ENCODE measurements at regions not wholly inside any gene's neighbourhood (a gene's known extent, or its start where the extent isn't known, plus 50 kb on each side); places are given as distances from the start of the nearest gene placed in this dataset.
A peak's percentile ranks its signal among the peaks of the same experiment; 100 is the strongest.

GRCh38 chr11:112776834-112777233, 184.4 kb upstream of the NCAM1 start:
- intact Hi-C loops (cut with DNase I): no loop called here
- DNase-seq (ENCODE audit: low spot score): no peak

GRCh38 chr11:112777283-112777751, 183.9 kb upstream of the NCAM1 start:
- intact Hi-C loops (cut with DNase I): no loop called here
- DNase-seq (ENCODE audit: low spot score): no peak

GRCh38 chr11:112778091-112778876, 182.9 kb upstream of the NCAM1 start:
- intact Hi-C loops (cut with DNase I): no loop called here
- no peak for DNase-seq (ENCODE audit: low spot score)

GRCh38 chr11:112778877-112779266, 182.3 kb upstream of the NCAM1 start:
- no peak for DNase-seq (ENCODE audit: low spot score)
- intact Hi-C loops (cut with DNase I): no loop called here

GRCh38 chr11:112780351-112781087, 180.7 kb upstream of the NCAM1 start:
- intact Hi-C loops (cut with DNase I): no loop called here
- DNase-seq (ENCODE audit: low spot score): no peak

- DNase-seq (ENCODE audit: low spot score): no peak
- intact Hi-C loops (cut with DNase I): no loop called here
These were observed 177.3 kb upstream of the NCAM1 start for GRCh38 chr11:112783945-112784322.

GRCh38 chr11:112784323-112785073, 176.7 kb upstream of the NCAM1 start:
- intact Hi-C loops (cut with DNase I): no loop called here
- peak; percentile 85 for DNase-seq (ENCODE audit: low spot score)

- no peak for DNase-seq (ENCODE audit: low spot score)
- intact Hi-C loops (cut with DNase I): no loop called here
These were observed 176.1 kb upstream of the NCAM1 start for GRCh38 chr11:112785149-112785548.

- intact Hi-C loops (cut with DNase I): no loop called here
These were observed 175.5 kb upstream of the NCAM1 start for GRCh38 chr11:112785719-112786118.

GRCh38 chr11:112786196-112786595, 175.0 kb upstream of the NCAM1 start:
- intact Hi-C loops (cut with DNase I): no loop called here
- DNase-seq (ENCODE audit: low spot score): no peak

More at GRCh38 chr11:112785719-112786118, 175.5 kb upstream of the NCAM1 start:
- DNase-seq (ENCODE audit: low spot score): no peak

- DNase-seq (ENCODE audit: low spot score): no peak
- intact Hi-C loops (cut with DNase I): no loop called here
These were observed 174.2 kb upstream of the NCAM1 start for GRCh38 chr11:112786886-112787530.

- intact Hi-C loops (cut with DNase I): no loop called here
- DNase-seq (ENCODE audit: low spot score): no peak
These were observed 171.7 kb upstream of the NCAM1 start for GRCh38 chr11:112789481-112789880.

- intact Hi-C loops (cut with DNase I): loop anchor here in 1 of 2 donors (10.0 kb wide), 2 partner anchors 205 to 325 kb away; no protein-coding TSS in a partner anchor
- no peak for DNase-seq (ENCODE audit: low spot score)
These were observed 170.9 kb upstream of the NCAM1 start for GRCh38 chr11:112790286-112790685.

GRCh38 chr11:112792070-112792469, 169.2 kb upstream of the NCAM1 start:
- no peak for DNase-seq (ENCODE audit: low spot score)
- intact Hi-C loops (cut with DNase I): loop anchor here in 1 of 2 donors (10.0 kb wide), 2 partner anchors 207 to 323 kb away; no protein-coding TSS in a partner anchor

GRCh38 chr11:112793416-112793815, 167.8 kb upstream of the NCAM1 start:
- intact Hi-C loops (cut with DNase I): loop anchor here in 1 of 2 donors (10.0 kb wide), 2 partner anchors 209 to 321 kb away; no protein-coding TSS in a partner anchor

GRCh38 chr11:112794331-112794846, 166.8 kb upstream of the NCAM1 start:
- intact Hi-C loops (cut with DNase I): loop anchor here in 1 of 2 donors (10.0 kb wide), 2 partner anchors 210 to 320 kb away; no protein-coding TSS in a partner anchor
- DNase-seq (ENCODE audit: low spot score): no peak

More at GRCh38 chr11:112793416-112793815, 167.8 kb upstream of the NCAM1 start:
- no peak for DNase-seq (ENCODE audit: low spot score)

- intact Hi-C loops (cut with DNase I): loop anchor here (5.0 to 10.0 kb wide), 4 partner anchors 167 to 320 kb away; partner anchors contain the start of gene NCAM1 (in 1 of the 2)
- DNase-seq (ENCODE audit: low spot score): no peak
These were observed 165.9 kb upstream of the NCAM1 start for GRCh38 chr11:112795142-112795815.
